ENCODE measurements at regions not wholly inside any gene's neighbourhood (a gene's known extent, or its start where the extent isn't known, plus 50 kb on each side); places are given as distances from the start of the nearest gene placed in this dataset.

DNA sequence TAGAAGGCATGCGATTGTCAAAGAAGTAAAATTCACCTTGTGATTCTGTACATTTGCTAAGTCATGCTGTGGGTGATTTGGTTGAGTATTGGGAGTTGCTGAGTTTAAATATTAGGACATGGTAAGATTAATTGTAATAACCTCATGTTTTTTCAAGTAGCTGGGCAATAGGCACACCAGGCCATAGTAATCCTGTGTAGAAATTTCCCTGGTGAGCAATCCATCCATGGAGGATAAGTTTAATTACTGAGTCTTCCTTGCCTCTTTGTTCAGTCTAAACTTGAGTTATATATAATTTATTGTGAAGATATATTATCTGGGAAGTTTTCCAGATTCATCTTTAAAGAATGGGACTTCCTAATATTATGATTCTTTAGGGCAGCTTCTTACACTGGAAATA lies 221.1 kb upstream of the NUDT12 start:
- peaks cover 0 to 2% (median 0%) of the 10 kb centered on the region in 3 donors for H3K9me3 ChIP-seq (ENCODE audit: control insufficient read depth in 2 of 3, insufficient read depth in 1 of 3, low read length in 3 of 3)
- intact Hi-C loops (cut with DNase I) = no loop called here
- no peak overlapping the region for H3K4me3 ChIP-seq (ENCODE audit: low read length in 3 of 3)
- FAIRE-seq (no peak), DNase-seq (no peak)
- H3K27ac ChIP-seq (ENCODE audit: low read depth in 2 of 2, low read length in 2 of 2) = no peak overlapping the region
- TF ChIP-seq, protein P1, sequence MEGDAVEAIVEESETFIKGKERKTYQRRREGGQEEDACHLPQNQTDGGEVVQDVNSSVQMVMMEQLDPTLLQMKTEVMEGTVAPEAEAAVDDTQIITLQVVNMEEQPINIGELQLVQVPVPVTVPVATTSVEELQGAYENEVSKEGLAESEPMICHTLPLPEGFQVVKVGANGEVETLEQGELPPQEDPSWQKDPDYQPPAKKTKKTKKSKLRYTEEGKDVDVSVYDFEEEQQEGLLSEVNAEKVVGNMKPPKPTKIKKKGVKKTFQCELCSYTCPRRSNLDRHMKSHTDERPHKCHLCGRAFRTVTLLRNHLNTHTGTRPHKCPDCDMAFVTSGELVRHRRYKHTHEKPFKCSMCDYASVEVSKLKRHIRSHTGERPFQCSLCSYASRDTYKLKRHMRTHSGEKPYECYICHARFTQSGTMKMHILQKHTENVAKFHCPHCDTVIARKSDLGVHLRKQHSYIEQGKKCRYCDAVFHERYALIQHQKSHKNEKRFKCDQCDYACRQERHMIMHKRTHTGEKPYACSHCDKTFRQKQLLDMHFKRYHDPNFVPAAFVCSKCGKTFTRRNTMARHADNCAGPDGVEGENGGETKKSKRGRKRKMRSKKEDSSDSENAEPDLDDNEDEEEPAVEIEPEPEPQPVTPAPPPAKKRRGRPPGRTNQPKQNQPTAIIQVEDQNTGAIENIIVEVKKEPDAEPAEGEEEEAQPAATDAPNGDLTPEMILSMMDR (IDR thresholded peaks at IDR 0.05; ENCODE audit: borderline replicate concordance, extremely low read depth, insufficient read depth) = no peak
- no peaks in the 10 kb centered on the region for H3K36me3 ChIP-seq (ENCODE audit: control insufficient read depth in 2 of 3, insufficient read depth in 3 of 3, low read length in 3 of 3)
- H3K27me3 ChIP-seq (ENCODE audit: control insufficient read depth, insufficient read depth, low read length) = no peaks in the 10 kb centered on the region
- H3K4me1 ChIP-seq (ENCODE audit: control insufficient read depth in 2 of 3, insufficient read depth in 2 of 3, low read depth in 1 of 3, low read length in 3 of 3) = no peaks in the 10 kb centered on the region
- no peak overlapping the region for H3K9ac ChIP-seq (ENCODE audit: low read length in 3 of 3)

DNA sequence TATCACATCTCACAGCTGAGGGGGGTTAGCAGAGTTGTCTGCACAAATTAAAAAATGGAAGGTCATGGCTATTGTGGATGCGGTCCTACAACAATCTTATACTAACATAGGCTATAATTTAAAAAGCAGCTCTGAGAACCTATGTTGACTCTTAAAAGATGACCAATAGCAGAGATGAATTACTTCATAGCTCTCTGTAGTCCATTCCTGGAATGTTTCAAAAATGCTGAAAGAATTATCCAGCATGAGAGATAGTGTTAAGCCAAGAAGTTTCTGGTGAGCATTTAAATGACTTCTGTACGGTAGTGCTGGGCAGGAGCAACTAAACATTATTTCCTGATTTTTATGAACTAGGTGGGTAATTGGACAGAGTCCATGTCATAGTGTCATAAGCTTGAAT lies 218.2 kb upstream of the NUDT12 start:
- no peaks in the 10 kb centered on the region for H3K27me3 ChIP-seq (ENCODE audit: control insufficient read depth, insufficient read depth, low read length)
- H3K9me3 ChIP-seq (ENCODE audit: control insufficient read depth in 2 of 3, insufficient read depth in 1 of 3, low read length in 3 of 3) = peaks cover 0 to 2% (median 0%) of the 10 kb centered on the region in 3 donors
- no peaks in the 10 kb centered on the region for H3K36me3 ChIP-seq (ENCODE audit: control insufficient read depth in 2 of 3, insufficient read depth in 3 of 3, low read length in 3 of 3)
- H3K9ac ChIP-seq (ENCODE audit: low read length in 3 of 3) = no peak overlapping the region
- H3K27ac ChIP-seq (ENCODE audit: low read depth in 2 of 2, low read length in 2 of 2) = no peak overlapping the region
- no peaks in the 10 kb centered on the region for H3K4me1 ChIP-seq (ENCODE audit: control insufficient read depth in 2 of 3, insufficient read depth in 2 of 3, low read depth in 1 of 3, low read length in 3 of 3)
- no peak for FAIRE-seq
- TF ChIP-seq, protein P1 (IDR thresholded peaks at IDR 0.05; ENCODE audit: borderline replicate concordance, extremely low read depth, insufficient read depth) = no peak
- no peak overlapping the region for H3K4me3 ChIP-seq (ENCODE audit: low read length in 3 of 3)
- no peak for DNase-seq
- intact Hi-C loops (cut with DNase I) = no loop called here

DNA sequence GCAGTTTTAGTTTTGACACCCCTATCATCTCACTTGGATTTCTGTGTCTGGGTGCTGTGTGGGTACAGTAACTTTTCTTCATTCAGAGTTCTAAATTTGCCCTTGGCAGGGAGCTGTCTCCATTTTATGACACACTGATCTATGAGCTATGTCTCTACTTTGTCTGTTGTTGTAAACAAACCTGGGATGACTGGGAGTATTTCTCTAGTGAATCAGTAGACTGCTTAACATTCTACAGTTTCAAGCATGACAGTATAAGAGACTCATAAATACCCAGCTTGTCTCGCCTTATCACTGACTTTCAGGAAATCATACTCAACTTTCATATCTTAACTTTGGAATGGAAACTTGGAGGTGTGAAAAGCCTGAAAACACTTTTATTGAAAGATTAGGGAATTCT lies 212.1 kb upstream of the NUDT12 start:
- Histone ChIP-seq H3K36me3 (ENCODE audit: control insufficient read depth in 2 of 3, insufficient read depth in 3 of 3, low read length in 3 of 3) (no peaks in the 10 kb centered on the region), H3K4me1 (ENCODE audit: control insufficient read depth in 2 of 3, insufficient read depth in 2 of 3, low read depth in 1 of 3, low read length in 3 of 3) (no peaks in the 10 kb centered on the region), H3K4me3 (ENCODE audit: low read length in 3 of 3) (no peak overlapping the region), H3K27me3 (ENCODE audit: control insufficient read depth, insufficient read depth, low read length) (no peaks in the 10 kb centered on the region), H3K27ac (ENCODE audit: low read depth in 2 of 2, low read length in 2 of 2) (no peak overlapping the region), H3K9me3 (ENCODE audit: control insufficient read depth in 2 of 3, insufficient read depth in 1 of 3, low read length in 3 of 3) (no peaks in the 10 kb centered on the region), H3K9ac (ENCODE audit: low read length in 3 of 3) (no peak overlapping the region)
- DNase-seq (peak in 4 of 5 donors; percentile 32 to 88 (median 56)), FAIRE-seq (no peak)
- intact Hi-C loops (cut with DNase I) = no loop called here
- TF ChIP-seq, protein P1 (IDR thresholded peaks at IDR 0.05; ENCODE audit: borderline replicate concordance, extremely low read depth, insufficient read depth) = no peak

DNA sequence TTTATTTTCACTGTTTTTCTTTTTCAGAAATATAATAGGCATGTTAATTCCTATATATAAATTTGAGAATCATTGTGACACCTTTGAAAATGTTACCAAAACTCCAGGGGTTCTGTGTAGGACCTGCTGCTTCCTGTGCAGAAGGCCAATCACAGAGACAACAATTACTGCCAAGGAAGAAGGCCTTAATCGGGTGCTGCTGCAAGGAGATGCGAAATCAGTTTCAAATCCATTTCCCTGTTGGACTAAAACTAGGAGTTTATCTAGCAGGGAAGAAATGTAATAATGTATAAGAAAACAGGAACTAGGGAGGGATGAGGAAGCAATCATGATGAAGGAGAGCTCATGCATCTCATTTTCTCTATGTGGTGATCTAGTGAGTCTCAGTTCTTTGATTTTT lies 209.7 kb upstream of the NUDT12 start:
- Histone ChIP-seq H3K9me3 (ENCODE audit: control insufficient read depth in 2 of 3, insufficient read depth in 1 of 3, low read length in 3 of 3) (no peaks in the 10 kb centered on the region), H3K9ac (ENCODE audit: low read length in 3 of 3) (no peak overlapping the region), H3K27me3 (ENCODE audit: control insufficient read depth, insufficient read depth, low read length) (no peaks in the 10 kb centered on the region), H3K27ac (ENCODE audit: low read depth in 2 of 2, low read length in 2 of 2) (no peak overlapping the region), H3K36me3 (ENCODE audit: control insufficient read depth in 2 of 3, insufficient read depth in 3 of 3, low read length in 3 of 3) (no peaks in the 10 kb centered on the region), H3K4me3 (ENCODE audit: low read length in 3 of 3) (no peak overlapping the region), H3K4me1 (ENCODE audit: control insufficient read depth in 2 of 3, insufficient read depth in 2 of 3, low read depth in 1 of 3, low read length in 3 of 3) (no peaks in the 10 kb centered on the region)
- TF ChIP-seq, protein P1 (IDR thresholded peaks at IDR 0.05; ENCODE audit: borderline replicate concordance, extremely low read depth, insufficient read depth) = no peak
- FAIRE-seq (no peak), DNase-seq (no peak)
- intact Hi-C loops (cut with DNase I) = no loop called here
